ENCODE measurements at regions not wholly inside any gene's neighbourhood (a gene's known extent, or its start where the extent isn't known, plus 50 kb on each side); places are given as distances from the start of the nearest gene placed in this dataset.

DNA sequence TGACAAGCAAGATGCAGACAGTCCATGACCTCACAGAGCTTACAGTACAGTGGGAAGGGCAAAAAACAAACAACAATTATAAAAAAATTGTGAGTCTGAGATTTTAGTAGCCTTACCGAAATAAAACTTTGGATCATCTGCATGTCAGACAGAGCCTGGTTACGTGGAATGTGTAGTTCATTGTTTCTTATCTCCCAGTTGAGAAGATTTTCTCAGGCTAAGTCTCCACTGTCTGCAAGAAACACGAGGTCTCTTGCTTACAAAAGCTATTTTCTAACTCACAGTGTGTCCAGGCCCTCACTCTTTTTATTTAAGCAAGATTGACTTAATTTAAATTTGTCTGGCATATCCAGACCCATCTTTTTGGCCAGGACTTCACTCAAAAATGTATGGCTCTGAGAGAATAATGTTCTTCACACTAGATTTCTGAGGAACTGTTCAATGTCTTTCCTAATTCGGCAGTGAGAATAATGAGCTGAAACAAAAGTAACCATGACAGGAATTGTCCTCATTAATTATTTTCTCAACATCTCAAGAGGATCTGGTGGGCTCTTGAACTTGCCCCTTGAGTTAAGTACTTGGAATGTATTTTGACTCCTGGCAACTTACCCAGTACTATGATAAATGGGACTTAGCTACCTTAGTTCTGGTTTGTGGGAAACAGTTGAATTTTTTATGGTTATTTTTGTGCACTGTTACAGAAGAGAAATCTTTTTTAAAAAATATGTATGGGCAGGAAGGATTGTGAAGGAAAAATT, 265.1 kb upstream of the COL8A1 start:
- no peaks in the 10 kb centered on the region for H3K36me3 ChIP-seq (ENCODE audit: control insufficient read depth in 1 of 2, insufficient read depth in 2 of 2, low read length in 1 of 2)
- H3K9me3 ChIP-seq (ENCODE audit: control insufficient read depth, low read length), result no peaks in the 10 kb centered on the region
- intact Hi-C loops (cut with DNase I), result no loop called here
- DNase-seq (no peak), ATAC-seq (ENCODE audit: low FRiP score) (no peak)
- no peaks in the 10 kb centered on the region for H3K4me1 ChIP-seq (ENCODE audit: control insufficient read depth in 1 of 2, insufficient read depth in 2 of 2, low read length in 2 of 2)
- 40 to 47% methylated on average over 4 of the region's 4 CpGs for WGBS, 2 donors
- H3K4me3 ChIP-seq (ENCODE audit: low read length in 2 of 2), result no peak overlapping the region
- no peaks in the 10 kb centered on the region for H3K27me3 ChIP-seq (ENCODE audit: control insufficient read depth in 1 of 2, insufficient read depth in 2 of 2, low read length in 1 of 2)
- no peak overlapping the region for H3K27ac ChIP-seq (ENCODE audit: low read depth in 1 of 2, low read length in 2 of 2)

DNA sequence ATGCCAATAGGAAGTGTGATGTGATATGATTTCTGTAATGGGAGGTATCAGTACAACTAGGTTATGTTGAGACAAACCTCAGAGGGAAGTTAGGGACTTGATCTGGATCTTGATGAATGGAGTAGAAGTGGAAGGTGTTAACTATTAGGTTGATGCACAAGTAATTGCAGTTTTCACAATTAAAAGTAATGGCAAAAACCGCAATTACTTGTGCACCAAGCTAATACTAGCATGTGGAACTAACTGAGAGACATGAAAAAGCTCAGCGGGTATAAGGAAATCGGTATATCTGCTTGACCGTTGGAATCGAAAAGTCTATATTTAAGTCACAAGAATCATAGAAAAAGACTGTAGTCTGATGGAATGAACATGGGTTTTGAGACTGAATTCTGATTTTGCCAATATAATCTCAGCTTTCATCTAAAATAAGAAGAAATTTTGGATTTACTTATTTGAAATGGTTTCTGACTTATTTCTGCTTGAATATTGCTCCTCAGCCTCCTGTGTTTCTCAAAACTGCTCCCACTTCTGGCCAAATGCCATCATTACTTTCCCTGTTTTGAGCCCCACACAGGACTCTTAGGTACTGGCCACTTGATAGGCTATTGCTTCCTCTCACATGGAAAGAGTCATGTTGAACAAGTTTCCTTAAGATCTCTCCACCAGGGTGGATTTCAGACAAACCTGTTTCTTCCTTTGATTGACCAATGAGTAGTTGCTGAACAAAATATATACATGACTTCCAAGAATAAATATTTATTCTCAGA, 271.5 kb upstream of the COL8A1 start:
- WGBS, 2 donors, result 76 to 86% methylated on average over 5 of the region's 5 CpGs
- no peaks in the 10 kb centered on the region for H3K27me3 ChIP-seq (ENCODE audit: control insufficient read depth in 1 of 2, insufficient read depth in 2 of 2, low read length in 1 of 2)
- intact Hi-C loops (cut with DNase I), result no loop called here

DNA sequence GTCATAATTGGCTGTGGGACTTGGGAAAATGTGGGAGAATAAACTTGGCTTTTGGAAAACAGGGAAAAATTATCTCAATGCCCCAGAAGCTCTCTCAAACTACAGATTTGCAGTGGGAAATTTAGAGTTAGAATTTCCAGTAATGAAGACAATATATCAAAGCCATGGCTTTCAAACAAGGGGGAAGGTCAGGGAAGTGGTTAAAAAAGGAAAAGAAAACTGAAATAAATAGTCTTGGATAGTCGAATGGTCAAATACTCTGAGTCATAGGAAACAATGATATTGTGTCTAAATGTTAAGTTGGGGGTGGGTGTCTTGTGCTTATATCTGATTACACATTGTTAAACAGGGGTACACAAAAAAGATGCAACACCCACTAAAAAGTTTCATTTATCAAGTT, 272.4 kb upstream of the COL8A1 start:
- Histone ChIP-seq H3K4me1 (ENCODE audit: control insufficient read depth in 1 of 2, insufficient read depth in 2 of 2, low read length in 2 of 2) (no peaks in the 10 kb centered on the region), H3K9me3 (ENCODE audit: control insufficient read depth, low read length) (no peaks in the 10 kb centered on the region), H3K36me3 (ENCODE audit: control insufficient read depth in 1 of 2, insufficient read depth in 2 of 2, low read length in 1 of 2) (no peaks in the 10 kb centered on the region), H3K4me3 (ENCODE audit: low read length in 2 of 2) (no peak overlapping the region), H3K27ac (ENCODE audit: low read depth in 1 of 2, low read length in 2 of 2) (no peak overlapping the region), H3K27me3 (ENCODE audit: control insufficient read depth in 1 of 2, insufficient read depth in 2 of 2, low read length in 1 of 2) (no peaks in the 10 kb centered on the region)
- DNase-seq (no peak), ATAC-seq (ENCODE audit: low FRiP score) (no peak)
- intact Hi-C loops (cut with DNase I), result no loop called here
- WGBS, 2 donors, result 0 to 2% methylated on average over 1 of the region's 1 CpG

More for the DNA sequence above, 271.5 kb upstream of the COL8A1 start:
- Histone ChIP-seq H3K27ac (ENCODE audit: low read depth in 1 of 2, low read length in 2 of 2) (no peak overlapping the region), H3K9me3 (ENCODE audit: control insufficient read depth, low read length) (no peaks in the 10 kb centered on the region), H3K36me3 (ENCODE audit: control insufficient read depth in 1 of 2, insufficient read depth in 2 of 2, low read length in 1 of 2) (no peaks in the 10 kb centered on the region), H3K4me1 (ENCODE audit: control insufficient read depth in 1 of 2, insufficient read depth in 2 of 2, low read length in 2 of 2) (no peaks in the 10 kb centered on the region), H3K4me3 (ENCODE audit: low read length in 2 of 2) (no peak overlapping the region)
- DNase-seq (no peak), ATAC-seq (ENCODE audit: low FRiP score) (no peak)

DNA sequence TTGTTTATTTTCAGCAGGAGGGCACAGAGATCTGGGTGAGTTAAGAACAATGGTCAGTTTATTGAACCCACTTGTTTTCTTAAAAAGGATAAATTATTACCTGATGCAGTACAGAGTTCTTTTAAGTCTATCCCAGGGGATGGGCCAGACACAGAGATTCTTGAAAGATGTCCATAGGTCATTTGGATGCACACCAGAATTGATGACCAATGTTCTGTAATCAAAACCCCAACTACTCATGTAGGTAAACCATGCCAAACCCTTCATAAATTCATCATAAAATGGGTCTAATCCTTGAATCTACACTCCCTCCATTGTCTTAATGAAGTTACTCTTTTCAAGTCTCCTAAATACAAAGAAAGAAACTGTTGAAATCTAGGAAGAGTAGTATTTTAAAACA, 273.0 kb upstream of the COL8A1 start:
- H3K4me1 ChIP-seq (ENCODE audit: control insufficient read depth in 1 of 2, insufficient read depth in 2 of 2, low read length in 2 of 2), result no peaks in the 10 kb centered on the region
- no peak for DNase-seq
- intact Hi-C loops (cut with DNase I), result no loop called here
- no peaks in the 10 kb centered on the region for H3K9me3 ChIP-seq (ENCODE audit: control insufficient read depth, low read length)
- ATAC-seq (ENCODE audit: low FRiP score), result no peak
- no peak overlapping the region for H3K27ac ChIP-seq (ENCODE audit: low read depth in 1 of 2, low read length in 2 of 2)
- no peaks in the 10 kb centered on the region for H3K36me3 ChIP-seq (ENCODE audit: control insufficient read depth in 1 of 2, insufficient read depth in 2 of 2, low read length in 1 of 2)
- H3K4me3 ChIP-seq (ENCODE audit: low read length in 2 of 2), result no peak overlapping the region
- H3K27me3 ChIP-seq (ENCODE audit: control insufficient read depth in 1 of 2, insufficient read depth in 2 of 2, low read length in 1 of 2), result no peaks in the 10 kb centered on the region

DNA sequence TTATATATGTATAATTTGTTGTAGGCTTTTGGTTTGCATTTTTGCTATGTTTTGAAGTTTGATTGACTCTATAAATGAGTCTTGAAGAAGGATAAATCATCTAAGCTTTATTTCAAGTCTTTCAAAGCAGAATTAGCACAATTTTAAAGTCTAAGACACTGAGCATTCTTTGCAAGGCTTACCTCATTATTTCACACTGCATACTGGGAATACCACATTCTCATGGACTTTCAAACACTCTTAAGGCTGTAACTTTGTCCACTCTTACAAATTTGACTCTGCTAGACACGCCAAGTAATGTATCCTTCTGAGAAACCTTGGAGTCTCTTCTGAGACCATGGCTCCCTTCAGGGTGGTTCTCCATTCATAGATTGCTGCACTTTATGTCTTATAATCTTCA, 281.3 kb upstream of the COL8A1 start:
- intact Hi-C loops (cut with DNase I), result no loop called here
- Histone ChIP-seq H3K4me1 (ENCODE audit: control insufficient read depth in 1 of 2, insufficient read depth in 2 of 2, low read length in 2 of 2) (no peaks in the 10 kb centered on the region), H3K27me3 (ENCODE audit: control insufficient read depth in 1 of 2, insufficient read depth in 2 of 2, low read length in 1 of 2) (no peaks in the 10 kb centered on the region), H3K36me3 (ENCODE audit: control insufficient read depth in 1 of 2, insufficient read depth in 2 of 2, low read length in 1 of 2) (no peaks in the 10 kb centered on the region), H3K27ac (ENCODE audit: low read depth in 1 of 2, low read length in 2 of 2) (no peak overlapping the region), H3K9me3 (ENCODE audit: control insufficient read depth, low read length) (no peaks in the 10 kb centered on the region), H3K4me3 (ENCODE audit: low read length in 2 of 2) (no peak overlapping the region)
- ATAC-seq (ENCODE audit: low FRiP score) (no peak), DNase-seq (no peak)
- 86 to 89% methylated on average over 1 of the region's 1 CpG for WGBS, 2 donors

DNA sequence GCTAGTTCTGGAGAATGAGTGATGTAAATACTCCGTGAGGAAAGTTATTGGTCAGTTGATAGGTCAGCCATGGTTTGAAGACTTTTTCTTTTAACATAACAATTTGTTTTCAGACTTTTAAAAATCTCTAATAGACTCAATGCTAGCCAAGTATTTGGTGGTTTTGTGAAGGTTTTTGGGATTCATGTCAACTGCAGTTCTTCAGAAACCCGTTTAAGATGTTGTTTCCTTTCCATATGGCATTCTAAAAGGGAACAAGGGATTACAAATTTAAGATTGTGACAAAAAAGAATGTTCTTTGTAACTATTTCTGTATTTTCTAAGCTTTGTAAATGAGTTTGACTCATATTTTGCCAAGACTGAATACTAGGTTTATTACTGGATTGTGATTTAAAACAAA, 281.7 kb upstream of the COL8A1 start:
- Histone ChIP-seq H3K27ac (ENCODE audit: low read depth in 1 of 2, low read length in 2 of 2) (no peak overlapping the region), H3K27me3 (ENCODE audit: control insufficient read depth in 1 of 2, insufficient read depth in 2 of 2, low read length in 1 of 2) (no peaks in the 10 kb centered on the region), H3K4me3 (ENCODE audit: low read length in 2 of 2) (no peak overlapping the region), H3K36me3 (ENCODE audit: control insufficient read depth in 1 of 2, insufficient read depth in 2 of 2, low read length in 1 of 2) (no peaks in the 10 kb centered on the region), H3K9me3 (ENCODE audit: control insufficient read depth, low read length) (no peaks in the 10 kb centered on the region), H3K4me1 (ENCODE audit: control insufficient read depth in 1 of 2, insufficient read depth in 2 of 2, low read length in 2 of 2) (peaks cover 0 to 3% of the 10 kb centered on the region in 2 donors)
- intact Hi-C loops (cut with DNase I), result no loop called here
- ATAC-seq (ENCODE audit: low FRiP score) (no peak), DNase-seq (no peak)
- 57 to 58% methylated on average over 2 of the region's 2 CpGs for WGBS, 2 donors

DNA sequence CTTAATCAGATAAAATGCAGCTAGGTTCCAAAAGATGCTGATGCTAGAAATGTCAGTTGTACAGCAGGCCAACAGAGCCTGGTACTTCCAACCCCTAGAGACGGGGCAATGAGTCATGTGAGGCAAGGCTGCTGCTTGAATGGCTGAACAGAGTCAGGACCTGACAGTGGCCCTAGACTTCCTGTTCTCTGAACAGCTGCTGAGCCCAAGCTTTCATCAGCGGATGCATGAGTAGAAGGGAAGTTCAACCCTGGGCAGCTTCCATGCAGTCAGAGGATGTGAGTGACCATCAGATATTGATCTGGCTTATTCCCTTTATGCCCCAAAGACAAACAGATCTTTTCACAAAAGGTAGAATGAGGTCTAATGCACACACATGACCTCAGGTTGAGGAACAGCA, 282.9 kb upstream of the COL8A1 start:
- WGBS, 2 donors, result 92 to 93% methylated on average over 2 of the region's 2 CpGs
- Histone ChIP-seq H3K4me1 (ENCODE audit: control insufficient read depth in 1 of 2, insufficient read depth in 2 of 2, low read length in 2 of 2) (peaks cover 0 to 6% of the 10 kb centered on the region in 2 donors), H3K9me3 (ENCODE audit: control insufficient read depth, low read length) (no peaks in the 10 kb centered on the region), H3K27ac (ENCODE audit: low read depth in 1 of 2, low read length in 2 of 2) (no peak overlapping the region), H3K27me3 (ENCODE audit: control insufficient read depth in 1 of 2, insufficient read depth in 2 of 2, low read length in 1 of 2) (no peaks in the 10 kb centered on the region), H3K4me3 (ENCODE audit: low read length in 2 of 2) (no peak overlapping the region), H3K36me3 (ENCODE audit: control insufficient read depth in 1 of 2, insufficient read depth in 2 of 2, low read length in 1 of 2) (no peaks in the 10 kb centered on the region)
- ATAC-seq (ENCODE audit: low FRiP score), result no peak
- intact Hi-C loops (cut with DNase I), result no loop called here
- DNase-seq, result no peak

DNA sequence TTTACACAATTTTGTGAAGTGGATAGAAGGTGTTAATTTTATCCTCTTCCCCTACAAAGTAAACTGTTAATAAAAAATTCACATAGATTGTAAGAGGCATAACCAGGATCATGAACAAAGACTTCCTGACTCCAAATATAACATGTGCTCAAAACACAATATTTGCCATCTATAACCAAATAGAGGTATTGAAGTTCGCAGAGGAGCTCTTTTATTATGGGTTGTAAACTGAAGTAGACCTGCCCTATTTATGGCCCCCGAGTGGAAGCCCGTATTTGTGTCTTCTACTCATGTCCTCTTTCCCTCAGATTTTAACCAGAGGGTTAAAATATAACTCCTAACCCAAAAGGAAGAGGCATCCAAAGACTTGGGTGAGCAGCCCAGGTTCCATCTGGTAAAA, 285.6 kb upstream of the COL8A1 start:
- H3K4me1 ChIP-seq (ENCODE audit: control insufficient read depth in 1 of 2, insufficient read depth in 2 of 2, low read length in 2 of 2), result peaks cover 0 to 6% of the 10 kb centered on the region in 2 donors
- DNase-seq (no peak), ATAC-seq (ENCODE audit: low FRiP score) (no peak)
- intact Hi-C loops (cut with DNase I), result no loop called here
- no peaks in the 10 kb centered on the region for H3K27me3 ChIP-seq (ENCODE audit: control insufficient read depth in 1 of 2, insufficient read depth in 2 of 2, low read length in 1 of 2)
- H3K36me3 ChIP-seq (ENCODE audit: control insufficient read depth in 1 of 2, insufficient read depth in 2 of 2, low read length in 1 of 2), result no peaks in the 10 kb centered on the region
- no peaks in the 10 kb centered on the region for H3K9me3 ChIP-seq (ENCODE audit: control insufficient read depth, low read length)
- H3K27ac ChIP-seq (ENCODE audit: low read depth in 1 of 2, low read length in 2 of 2), result no peak overlapping the region
- 92 to 93% methylated on average over 3 of the region's 3 CpGs for WGBS, 2 donors
- no peak overlapping the region for H3K4me3 ChIP-seq (ENCODE audit: low read length in 2 of 2)

DNA sequence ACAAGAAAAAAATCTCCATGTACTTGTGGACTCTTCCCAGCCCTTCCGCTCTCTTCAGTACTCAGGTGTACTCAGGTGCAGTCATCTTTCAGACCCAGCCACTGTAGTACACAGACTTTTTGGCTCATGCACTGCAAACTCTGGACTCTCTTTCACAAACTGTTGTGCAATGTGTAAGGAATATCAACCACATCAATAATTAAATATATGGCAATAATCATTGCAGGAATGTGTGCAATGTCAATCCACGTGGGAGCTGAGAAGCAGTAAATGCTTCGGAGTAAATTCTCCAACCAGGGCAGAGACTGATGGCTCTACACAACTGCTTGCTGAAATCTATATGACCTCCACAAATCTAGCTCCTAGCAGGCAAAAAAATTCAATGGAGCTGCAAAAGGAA, 287.3 kb upstream of the COL8A1 start:
- intact Hi-C loops (cut with DNase I), result no loop called here
- Histone ChIP-seq H3K4me3 (ENCODE audit: low read length in 2 of 2) (no peak overlapping the region), H3K9me3 (ENCODE audit: control insufficient read depth, low read length) (no peaks in the 10 kb centered on the region), H3K27ac (ENCODE audit: low read depth in 1 of 2, low read length in 2 of 2) (no peak overlapping the region), H3K4me1 (ENCODE audit: control insufficient read depth in 1 of 2, insufficient read depth in 2 of 2, low read length in 2 of 2) (peaks cover 0 to 6% of the 10 kb centered on the region in 2 donors), H3K36me3 (ENCODE audit: control insufficient read depth in 1 of 2, insufficient read depth in 2 of 2, low read length in 1 of 2) (no peaks in the 10 kb centered on the region), H3K27me3 (ENCODE audit: control insufficient read depth in 1 of 2, insufficient read depth in 2 of 2, low read length in 1 of 2) (no peaks in the 10 kb centered on the region)
- ATAC-seq (ENCODE audit: low FRiP score) (no peak), DNase-seq (no peak)
- 65 to 71% methylated on average over 3 of the region's 3 CpGs for WGBS, 2 donors
